Neural cell (in vitro differentiated cells): ENCODE measurements at regions not wholly inside any gene's neighbourhood (a gene's known extent, or its start where the extent isn't known, plus 50 kb on each side); places are given as distances from the start of the nearest gene placed in this dataset.

ENCODE experiments used
- H2AFZ ChIP-seq: fragments of 200-600, 300-800 bp; sonication (generic), shearing (Covaris generic); 2 replicates; pipeline ENCODE4 v1.6.0; 2014; ENCODE audit warnings: low read depth, mild to moderate bottlenecking, antibody characterized with exemption, low read length, moderate library complexity
- H3F3A ChIP-seq: fragments of 200-600 bp; shearing (Covaris generic); 2 replicates; pipeline ENCODE4 v1.6.1; 2016; ENCODE audit warnings: mild to moderate bottlenecking, moderate library complexity, mixed read lengths, antibody characterized with exemption, low read length; ENCODE audit not compliant: insufficient read depth, poor library complexity, severe bottlenecking
- H3K27ac ChIP-seq: fragments of 200-600, 300-800 bp; sonication (generic), shearing (Covaris generic); 2 replicates; pipeline ENCODE4 v1.5.1; 2014; ENCODE audit warnings: mild to moderate bottlenecking, low read length, moderate library complexity
- H3K27me3 ChIP-seq: fragments of 300-800, 200-600 bp; sonication (generic), shearing (Covaris generic); 2 replicates; pipeline ENCODE4 v1.6.0; 2014; ENCODE audit warnings: mild to moderate bottlenecking, low read depth, low read length, moderate library complexity; ENCODE audit not compliant: insufficient read depth
- H3K36me3 ChIP-seq: fragments of 300-800, 200-600 bp; sonication (generic), shearing (Covaris generic); 2 replicates; pipeline ENCODE4 v1.5.1; 2014; ENCODE audit warnings: mild to moderate bottlenecking, antibody characterized with exemption, low read length, moderate library complexity; ENCODE audit not compliant: insufficient read depth
- H3K4me2 ChIP-seq: fragments of 300-800, 200-600 bp; sonication (generic), shearing (Covaris generic); 2 replicates; pipeline ENCODE4 v1.6.0; 2014; ENCODE audit warnings: mild to moderate bottlenecking, low read length
- H3K4me3 ChIP-seq: fragments of 300-800, 200-600 bp; sonication (generic), shearing (Covaris generic); 2 replicates; pipeline ENCODE4 v1.5.1; 2014; ENCODE audit warnings: mild to moderate bottlenecking, low read length, moderate library complexity
- H3K79me2 ChIP-seq: fragments of 200-600 bp; shearing (Covaris generic); replicated peaks from 2 replicates; pipeline ENCODE4 v1.6.0; 2014; ENCODE audit warnings: mild to moderate bottlenecking, low read length, moderate library complexity; ENCODE audit not compliant: insufficient read depth
- H3K9ac ChIP-seq: fragments of 300-800, 200-600 bp; sonication (generic), shearing (Covaris generic); 2 replicates; pipeline ENCODE4 v1.6.1; 2016; ENCODE audit warnings: mild to moderate bottlenecking, low read length, mixed read lengths
- H3K9me2 ChIP-seq: fragments of 200-600 bp; shearing (Covaris generic); 2 replicates; pipeline ENCODE4 v1.6.1; 2016; ENCODE audit warnings: mild to moderate bottlenecking, low read length, mixed read lengths; ENCODE audit not compliant: insufficient read depth
- H3K9me3 ChIP-seq: fragments of 200-600, 300-800 bp; sonication (generic), shearing (Covaris generic); 2 replicates; pipeline ENCODE4 v1.6.1; 2016; ENCODE audit warnings: mild to moderate bottlenecking, mixed run types, low read length, moderate library complexity, mixed read lengths
- H4K20me1 ChIP-seq: fragments of 200-600 bp; shearing (Covaris generic); 2 replicates; pipeline ENCODE4 v1.6.1; 2016; ENCODE audit warnings: mild to moderate bottlenecking, mixed run types; ENCODE audit not compliant: insufficient read depth
- CTCF ChIP-seq: fragments of 450-650 bp; IDR thresholded peaks from 2 replicates; pipeline ENCODE4 v1.5.1; 2014; ENCODE audit warnings: antibody characterized with exemption, mild to moderate bottlenecking, moderate library complexity; ENCODE audit not compliant: poor library complexity, severe bottlenecking
- EP300 ChIP-seq: fragments of 450-650 bp; conservative IDR thresholded peaks from 2 replicates; pipeline ENCODE4 v1.6.1; 2014; ENCODE audit warnings: antibody characterized with exemption, mild to moderate bottlenecking, moderate library complexity; ENCODE audit not compliant: poor library complexity, severe bottlenecking
- EZH2 ChIP-seq: fragments of 200-600, 300-800 bp; shearing (Covaris generic), sonication (generic); IDR thresholded peaks from 2 replicates; pipeline ENCODE4 v1.6.1; 2014; ENCODE audit warnings: antibody characterized with exemption, low read length, borderline replicate concordance, mild to moderate bottlenecking; ENCODE audit not compliant: insufficient read depth, poor library complexity, severe bottlenecking
- MXI1 ChIP-seq: fragments of 450-650 bp; conservative IDR thresholded peaks from 2 replicates; pipeline ENCODE4 v1.6.1; 2014; ENCODE audit warnings: antibody characterized with exemption, mild to moderate bottlenecking; ENCODE audit not compliant: poor library complexity, severe bottlenecking
- POLR2AphosphoS5 ChIP-seq: IDR thresholded peaks from 2 replicates; pipeline ENCODE4 v1.6.1; 2012
- RAD21 ChIP-seq: fragments of 450-650 bp; conservative IDR thresholded peaks from 2 replicates; pipeline ENCODE4 v1.6.1; 2014; ENCODE audit warnings: antibody characterized with exemption, mild to moderate bottlenecking, moderate library complexity
- REST ChIP-seq: IDR thresholded peaks from 2 replicates; pipeline ENCODE4 v1.6.1; 2012; ENCODE audit warnings: borderline replicate concordance
- SMC3 ChIP-seq: fragments of 450-650 bp; conservative IDR thresholded peaks from 2 replicates; pipeline ENCODE4 v1.6.1; 2014; ENCODE audit warnings: antibody characterized with exemption, mild to moderate bottlenecking, moderate library complexity; ENCODE audit not compliant: poor library complexity
- TAF1 ChIP-seq: IDR thresholded peaks from 2 replicates; pipeline ENCODE4 v1.6.1; 2012; ENCODE audit warnings: low read depth

GRCh38 chr6:101088594-101088993 is 207.5 kb upstream of the ASCC3 start:
- Histone ChIP-seq H3K27ac (no peak overlapping the region), H3K4me3 (no peak overlapping the region), H3K9me3 (no peaks in the 10 kb centered on the region), H2AFZ (no peak overlapping the region), H3F3A (no peaks in the 10 kb centered on the region), H3K27me3 (no peaks in the 10 kb centered on the region), H3K4me2 (no peak overlapping the region), H3K79me2 (no peaks in the 10 kb centered on the region), H4K20me1 (no peaks in the 10 kb centered on the region), H3K36me3 (no peaks in the 10 kb centered on the region), H3K9ac (no peak overlapping the region), H3K9me2 (no peaks in the 10 kb centered on the region)
- no peak for TF ChIP-seq EZH2
- no peak for TF ChIP-seq MXI1
- no peak for TF ChIP-seq CTCF

DNA sequence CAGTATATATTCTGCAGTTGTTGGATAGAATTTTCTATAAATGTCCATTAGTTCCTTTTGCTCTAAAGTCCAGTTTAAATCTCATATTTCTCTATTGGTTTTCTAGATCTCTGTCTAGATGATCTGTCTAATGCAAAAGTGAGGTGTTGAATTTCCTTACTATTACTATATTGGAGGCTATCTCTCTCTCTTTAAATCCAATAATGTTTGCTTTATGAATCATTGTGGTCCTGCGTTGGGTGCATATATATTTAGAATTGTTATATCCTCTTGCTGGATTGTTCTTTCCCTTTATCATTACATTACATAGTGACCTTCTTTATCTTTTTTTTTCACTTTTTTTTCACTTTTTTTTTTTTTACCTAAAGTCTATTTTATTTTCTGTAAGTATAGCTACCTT is 208.5 kb upstream of the ASCC3 start:
- Histone ChIP-seq H4K20me1 (no peaks in the 10 kb centered on the region), H3K27ac (no peak overlapping the region)
- no peak for TF ChIP-seq EP300
- no peak for TF ChIP-seq TAF1
- TF ChIP-seq EZH2 = no peak
- no peak for TF ChIP-seq REST
- TF ChIP-seq MXI1 = no peak
- no peak for TF ChIP-seq SMC3
- TF ChIP-seq RAD21 = no peak
- no peak for TF ChIP-seq CTCF
- TF ChIP-seq POLR2AphosphoS5 = no peak

More for the DNA sequence above, 208.5 kb upstream of the ASCC3 start:
- Histone ChIP-seq H3K79me2 (no peaks in the 10 kb centered on the region), H2AFZ (no peak overlapping the region), H3K36me3 (no peaks in the 10 kb centered on the region), H3F3A (no peaks in the 10 kb centered on the region), H3K4me2 (no peak overlapping the region), H3K4me3 (no peak overlapping the region), H3K27me3 (no peaks in the 10 kb centered on the region), H3K9ac (no peak overlapping the region), H3K9me3 (no peaks in the 10 kb centered on the region), H3K9me2 (no peaks in the 10 kb centered on the region)
